DLD1 (cell line): ENCODE measurements at regions not wholly inside any gene's neighbourhood (a gene's known extent, or its start where the extent isn't known, plus 50 kb on each side); places are given as distances from the start of the nearest gene placed in this dataset.

Experiments used
- in situ Hi-C: cut with HindIII; loops from 2 replicates; pipeline ENCODE4 v1.10.0; 2017; ENCODE audit warnings: low sequenced_read_pairs

- in situ Hi-C loops = no loop called here
These were observed 66.1 kb upstream of the FUT8 start for GRCh38 chr14:65346474-65346873.

GRCh38 chr14:65346895-65347294, 65.6 kb upstream of the FUT8 start:
- in situ Hi-C loops = no loop called here

GRCh38 chr14:65348137-65348536, 64.4 kb upstream of the FUT8 start:
- in situ Hi-C loops = no loop called here

- in situ Hi-C loops = no loop called here
These were observed 63.4 kb upstream of the FUT8 start for GRCh38 chr14:65349100-65349499.

GRCh38 chr14:65351493-65352194, 60.9 kb upstream of the FUT8 start:
- in situ Hi-C loops = loop anchor here (5.0 kb wide), 1 partner anchor 94 kb away; no protein-coding TSS in a partner anchor

- in situ Hi-C loops = loop anchor here (5.0 kb wide), 1 partner anchor 96 kb away; no protein-coding TSS in a partner anchor
These were observed 59.5 kb upstream of the FUT8 start for GRCh38 chr14:65352964-65353530.

GRCh38 chr14:65354131-65354530, 58.4 kb upstream of the FUT8 start:
- in situ Hi-C loops = loop anchor here (5.0 kb wide), 1 partner anchor 97 kb away; no protein-coding TSS in a partner anchor

- in situ Hi-C loops = loop anchor here (5.0 kb wide), 1 partner anchor 97 kb away; no protein-coding TSS in a partner anchor
These were observed 57.8 kb upstream of the FUT8 start for GRCh38 chr14:65354715-65355114.

- in situ Hi-C loops = no loop called here
These were observed 56.1 kb upstream of the FUT8 start for GRCh38 chr14:65356327-65356836.

- in situ Hi-C loops = no loop called here
These were observed 55.4 kb upstream of the FUT8 start for GRCh38 chr14:65357113-65357512.

GRCh38 chr14:65357689-65358088, 54.8 kb upstream of the FUT8 start:
- in situ Hi-C loops = no loop called here

GRCh38 chr14:65359503-65359902, 53.0 kb upstream of the FUT8 start:
- in situ Hi-C loops = no loop called here

- in situ Hi-C loops = no loop called here
These were observed 52.3 kb upstream of the FUT8 start for GRCh38 chr14:65360144-65360784.

- in situ Hi-C loops = no loop called here
These were observed 50.6 kb upstream of the FUT8 start for GRCh38 chr14:65361920-65362319.
